HG02943 (cell line): ENCODE measurements at regions not wholly inside any gene's neighbourhood (a gene's known extent, or its start where the extent isn't known, plus 50 kb on each side); places are given as distances from the start of the nearest gene placed in this dataset.

ENCODE experiments used
- ATAC-seq: cut with Tn5 transposase; IDR thresholded peaks from one replicate; pipeline ENCODE4 v1.9.1; 2021; ENCODE audit warnings: mild to moderate bottlenecking, low read depth, moderate library complexity; ENCODE audit not compliant: unreplicated experiment

GRCh38 chr2:180743401-180743800 lies 237.0 kb upstream of the UBE2E3 start:
- ATAC-seq = no peak

- ATAC-seq = no peak
Measured at GRCh38 chr2:180742801-180743200, 237.6 kb upstream of the UBE2E3 start.

- no peak for ATAC-seq
Measured at GRCh38 chr2:180739070-180739469, 241.3 kb upstream of the UBE2E3 start.

GRCh38 chr2:180735799-180736198 lies 244.6 kb upstream of the UBE2E3 start:
- ATAC-seq = no peak

GRCh38 chr2:180734382-180734781 lies 246.0 kb upstream of the UBE2E3 start:
- ATAC-seq = no peak

GRCh38 chr2:180733330-180733729 lies 247.1 kb upstream of the UBE2E3 start:
- no peak for ATAC-seq

- no peak for ATAC-seq
Measured at GRCh38 chr2:180732337-180732736, 248.1 kb upstream of the UBE2E3 start.

GRCh38 chr2:180730976-180731375 lies 249.4 kb upstream of the UBE2E3 start:
- ATAC-seq = no peak

GRCh38 chr2:180728928-180729559 lies 251.4 kb upstream of the UBE2E3 start:
- no peak for ATAC-seq

GRCh38 chr2:180723712-180724111 lies 256.7 kb upstream of the UBE2E3 start:
- ATAC-seq = no peak

- ATAC-seq = no peak
Measured at GRCh38 chr2:180722551-180723239, 257.7 kb upstream of the UBE2E3 start.

- ATAC-seq = no peak
Measured at GRCh38 chr2:180720829-180721228, 259.6 kb upstream of the UBE2E3 start.

GRCh38 chr2:180717588-180717987 lies 262.8 kb upstream of the UBE2E3 start:
- no peak for ATAC-seq

- no peak for ATAC-seq
Measured at GRCh38 chr2:180716186-180717180, 263.9 kb upstream of the UBE2E3 start.

GRCh38 chr2:180715044-180715443 lies 265.4 kb upstream of the UBE2E3 start:
- no peak for ATAC-seq

GRCh38 chr2:180709392-180710145 lies 270.8 kb upstream of the UBE2E3 start:
- ATAC-seq = no peak

GRCh38 chr2:180707884-180708205 lies 272.6 kb upstream of the UBE2E3 start:
- ATAC-seq = no peak

- no peak for ATAC-seq
Measured at GRCh38 chr2:180707175-180707883, 273.1 kb upstream of the UBE2E3 start.

GRCh38 chr2:180706694-180707093 lies 273.7 kb upstream of the UBE2E3 start:
- no peak for ATAC-seq

- no peak for ATAC-seq
Measured at GRCh38 chr2:180705551-180705950, 274.9 kb upstream of the UBE2E3 start.
